ENCODE measurements at regions not wholly inside any gene's neighbourhood (a gene's known extent, or its start where the extent isn't known, plus 50 kb on each side); places are given as distances from the start of the nearest gene placed in this dataset.
A peak's percentile ranks its signal among the peaks of the same experiment; 100 is the strongest.

DNA sequence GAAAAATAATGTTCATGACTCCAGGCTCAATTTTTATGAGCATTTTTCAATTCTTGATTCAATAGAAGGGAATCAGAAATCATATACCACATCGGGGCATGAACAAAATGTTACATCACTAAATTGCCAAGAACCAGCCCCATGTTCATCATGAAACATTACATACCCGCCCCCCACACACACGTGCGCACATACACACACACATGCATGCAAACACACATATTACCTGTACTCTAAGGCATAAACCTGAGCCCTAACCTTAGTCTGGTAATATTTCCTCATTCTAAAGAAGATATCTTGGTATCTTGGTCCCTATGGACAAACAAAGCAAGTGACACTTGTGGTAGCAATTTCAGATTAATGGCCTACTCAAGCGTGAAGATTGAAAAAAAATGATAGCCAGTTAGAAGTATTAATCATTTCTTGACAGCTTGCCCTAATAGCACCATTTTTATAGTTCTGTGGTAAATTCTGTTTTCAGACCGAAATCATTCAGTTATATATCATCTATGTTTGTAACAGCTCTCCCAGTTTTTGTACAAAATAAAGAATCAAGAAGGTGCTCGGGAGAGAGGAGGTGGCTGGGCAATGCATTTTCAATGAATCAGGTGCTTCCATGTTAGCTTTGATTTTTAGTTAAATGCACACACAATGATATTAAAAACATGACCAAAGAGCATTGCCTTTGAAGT, 95.4 kb upstream of the DOK5 start:
- 7% methylated on average over 7 of the region's 7 CpGs for WGBS (ENCODE audit: low lambda C conversion rate)
- in situ Hi-C loops (cut with HindIII; ENCODE audit: extremely low pct_ligation_motif_present, low pct_unique_long_range_greater_than_20kb), result no loop called here
- H3K27me3 ChIP-seq (ENCODE audit: control insufficient read depth in 1 of 2, insufficient read depth in 2 of 2, low read length in 2 of 2), result no peaks in the 10 kb centered on the region; a peak in 1 of 5 replicates
- DNase-seq (ENCODE audit: low spot score) (no peak), FAIRE-seq (no peak), ATAC-seq (no peak)
- ChIA-PET POLR2A (no interaction called here), CTCF (ENCODE audit: low intra/inter-chr PET ratio, low total read pairs) (no interaction called here)
- intact Hi-C loops (cut with micrococcal nuclease; ENCODE audit: unreplicated experiment), result no loop called here
- no peak overlapping the region for H3K27ac ChIP-seq (ENCODE audit: extremely low read length, insufficient read depth, low read length)
- H2AFZ ChIP-seq (ENCODE audit: low read length), result no peak overlapping the region
- H3K4me2 ChIP-seq (ENCODE audit: low read depth, low read length), result no peak overlapping the region
- H4K20me1 ChIP-seq (ENCODE audit: insufficient read depth, low read length), result no peaks in the 10 kb centered on the region
- no peak for TF ChIP-seq ZBTB7A (CRISPR knock-in tag; IDR thresholded peaks at IDR 0.05)
- peak; percentile 88 for TF ChIP-seq MNT (IDR thresholded peaks at IDR 0.05)
- TF ChIP-seq ATF7 (IDR thresholded peaks at IDR 0.05), result peak; percentile 9; the same call in 1 of the 2 replicates
- TF ChIP-seq ATF7 (CRISPR knock-in tag; IDR thresholded peaks at IDR 0.05), result no peak
- no peak for TF ChIP-seq KDM5B (CRISPR knock-in tag; IDR thresholded peaks at IDR 0.05; ENCODE audit: borderline replicate concordance)
- no peaks in the 10 kb centered on the region for H3K4me1 ChIP-seq (ENCODE audit: insufficient read depth, low read length)
- H3K4me3 ChIP-seq (replicated peaks in 1 of 3; ENCODE audit: insufficient read depth in 1 of 3, low read depth in 2 of 3, low read length in 3 of 3), result no peak overlapping the region
- BruUV-seq (replicated peaks), result no TSS peak
- H3K9me3 ChIP-seq (ENCODE audit: low read length), result no peaks in the 10 kb centered on the region
- H3K79me2 ChIP-seq (ENCODE audit: insufficient read depth, low read length), result no peaks in the 10 kb centered on the region
- no peaks in the 10 kb centered on the region for H3K36me3 ChIP-seq (replicated peaks in 1 of 2; ENCODE audit: control insufficient read depth in 1 of 2, insufficient read depth in 2 of 2, low read length in 2 of 2)
- no peak overlapping the region for H3K9ac ChIP-seq (ENCODE audit: insufficient read depth, low read depth, low read length)

GRCh38 chr20:54382419-54382818, 93.0 kb upstream of the DOK5 start:
- TF ChIP-seq NFYC (CRISPR knock-in tag; IDR thresholded peaks at IDR 0.05) (no peak), DMAP1 (CRISPR knock-in tag; IDR thresholded peaks at IDR 0.05) (no peak), ZNF780A (CRISPR knock-in tag; IDR thresholded peaks at IDR 0.05) (no peak), TRIM24 (CRISPR knock-in tag; IDR thresholded peaks at IDR 0.05) (no peak), ZNF770 (CRISPR knock-in tag; IDR thresholded peaks at IDR 0.05) (no peak), FOXJ3 (CRISPR knock-in tag; IDR thresholded peaks at IDR 0.05; ENCODE audit: borderline replicate concordance) (no peak), KAT2B (IDR thresholded peaks at IDR 0.05; ENCODE audit: borderline replicate concordance, low read depth, low read length) (no peak), ZNF276 (CRISPR knock-in tag; IDR thresholded peaks at IDR 0.05; ENCODE audit: low read depth) (no peak)
- no peak overlapping the region for H3K9ac ChIP-seq (ENCODE audit: insufficient read depth, low read depth, low read length)
- no peaks in the 10 kb centered on the region; a peak in 1 of 5 replicates for H3K27me3 ChIP-seq (ENCODE audit: control insufficient read depth in 1 of 2, insufficient read depth in 2 of 2, low read length in 2 of 2)
- H3K9me3 ChIP-seq (ENCODE audit: low read length), result no peaks in the 10 kb centered on the region
- no peaks in the 10 kb centered on the region for H3K36me3 ChIP-seq (replicated peaks in 1 of 2; ENCODE audit: control insufficient read depth in 1 of 2, insufficient read depth in 2 of 2, low read length in 2 of 2)
- no TSS peak for BruUV-seq (replicated peaks)
- no peak overlapping the region for H3K27ac ChIP-seq (ENCODE audit: extremely low read length, insufficient read depth, low read length)
- CTCF ChIA-PET (ENCODE audit: low intra/inter-chr PET ratio, low total read pairs), result no interaction called here
- H2AFZ ChIP-seq (ENCODE audit: low read length), result no peak overlapping the region
- no peaks in the 10 kb centered on the region for H3K4me1 ChIP-seq (ENCODE audit: insufficient read depth, low read length)
- WGBS (ENCODE audit: low lambda C conversion rate), result 4% methylated on average over 3 of the region's 3 CpGs
- intact Hi-C loops (cut with micrococcal nuclease; ENCODE audit: unreplicated experiment), result no loop called here
- no peaks in the 10 kb centered on the region for H4K20me1 ChIP-seq (ENCODE audit: insufficient read depth, low read length)
- no peak overlapping the region for H3K4me3 ChIP-seq (replicated peaks in 1 of 3; ENCODE audit: insufficient read depth in 1 of 3, low read depth in 2 of 3, low read length in 3 of 3)
- H3K79me2 ChIP-seq (ENCODE audit: insufficient read depth, low read length), result no peaks in the 10 kb centered on the region
- in situ Hi-C loops (cut with HindIII; ENCODE audit: extremely low pct_ligation_motif_present, low pct_unique_long_range_greater_than_20kb), result no loop called here
- FAIRE-seq (no peak), ATAC-seq (no peak), DNase-seq (ENCODE audit: low spot score) (no peak)
- no peak overlapping the region for H3K4me2 ChIP-seq (ENCODE audit: low read depth, low read length)
- POLR2A ChIA-PET, result no interaction called here
